Erythroblast (primary cell): ENCODE measurements at regions not wholly inside any gene's neighbourhood (a gene's known extent, or its start where the extent isn't known, plus 50 kb on each side); places are given as distances from the start of the nearest gene placed in this dataset.

ENCODE experiments used
- GATA1 ChIP-seq: IDR thresholded peaks from 2 replicates; pipeline ENCODE4 v1.6.1; 2011; ENCODE audit warnings: low read depth, mild to moderate bottlenecking, control low read depth, low read length, moderate library complexity
- POLR2A ChIP-seq: IDR thresholded peaks from 2 replicates; pipeline ENCODE4 v1.6.1; 2011; ENCODE audit warnings: mild to moderate bottlenecking, low read length

DNA sequence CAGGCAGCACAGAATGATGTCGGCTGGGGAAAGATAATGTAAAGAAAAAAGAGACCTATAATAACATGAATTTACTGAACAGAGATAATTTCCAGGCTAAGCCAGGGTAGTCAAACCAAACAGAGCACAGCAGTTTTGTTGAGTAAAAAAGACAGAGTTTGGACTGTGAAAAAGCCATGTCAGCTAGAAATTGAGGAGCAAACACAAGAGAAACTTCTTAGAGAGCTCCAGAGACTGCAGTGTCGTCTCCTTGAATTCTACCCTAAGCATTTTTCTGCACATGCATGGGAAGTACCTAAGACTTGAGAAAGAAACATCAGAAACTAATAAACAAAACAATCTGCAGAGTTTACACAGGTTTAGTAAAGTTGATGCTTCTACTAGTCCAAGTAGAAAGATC lies 1098.8 kb upstream of the CDH8 start:
- TF ChIP-seq POLR2A (no peak), GATA1 (no peak)
